SK-N-SH (cell line): ENCODE measurements at regions not wholly inside any gene's neighbourhood (a gene's known extent, or its start where the extent isn't known, plus 50 kb on each side); places are given as distances from the start of the nearest gene placed in this dataset.

Experiments
- CTCF ChIA-PET: fragments of 300-600, 350-600 bp; formaldehyde crosslinking; extraction: SDS; loops from one replicate; lab custom pipeline; 2021; lab: Yijun Ruan, JAX
- POLR2A ChIA-PET: fragments of 350-600 bp; sonication (Branson Sonifier 250); formaldehyde crosslinking; extraction: SDS; loops from one replicate; lab custom pipeline; 2020; ENCODE audit warnings: antibody characterized with exemption, inconsistent platforms; lab: Yijun Ruan, JAX
- DNase-seq: peaks from one replicate; pipeline ENCODE4 v3.0.0; 2012
- H2AFZ ChIP-seq: fragments of 200-600 bp; sonication (generic); 2 replicates; pipeline ENCODE4 v1.8.1; 2016; ENCODE audit warnings: antibody characterized with exemption, mild to moderate bottlenecking, low read depth
- H3F3A ChIP-seq: fragments of 200-600 bp; sonication (generic); replicated peaks from 2 replicates; pipeline ENCODE3; 2016; ENCODE audit warnings: antibody characterized with exemption, mild to moderate bottlenecking; ENCODE audit not compliant: insufficient read depth
- H3K27ac ChIP-seq, 2 experiments: fragments of 200-500 bp in 1 of 2; fragments of 200-600 bp in 1 of 2; sonication (Bioruptor generic) in 1 of 2; sonication (generic), shearing (Covaris generic) in 1 of 2; 2 replicates each; pipeline versions ENCODE4 v1.5.1 to v1.6.1; 2014 to 2016; ENCODE audit warnings: low read depth in 2 of 2, inconsistent platforms in 1 of 2, low read length in 1 of 2, mild to moderate bottlenecking in 1 of 2, mixed read lengths in 1 of 2
- H3K27me3 ChIP-seq: fragments of 200-600 bp; sonication (generic), shearing (Covaris generic); 2 replicates; pipeline ENCODE4 v1.6.1; 2016; ENCODE audit warnings: mixed run types; ENCODE audit not compliant: insufficient read depth
- H3K36me3 ChIP-seq, 2 experiments: fragments of 200-500 bp in 1 of 2; fragments of 200-600 bp in 1 of 2; sonication (Bioruptor generic) in 1 of 2; sonication (generic) in 1 of 2; replicated peaks in 1 of 2; 2 replicates each; pipeline versions ENCODE3 to v1.5.1; 2014 to 2016; ENCODE audit warnings: low read length in 1 of 2, mild to moderate bottlenecking in 1 of 2; ENCODE audit not compliant: insufficient read depth in 2 of 2, control insufficient read depth in 1 of 2
- H3K4me1 ChIP-seq, 2 experiments: fragments of 200-500 bp in 1 of 2; fragments of 200-600 bp in 1 of 2; sonication (Bioruptor generic) in 1 of 2; sonication (generic), shearing (Covaris generic) in 1 of 2; 2 replicates each; pipeline versions ENCODE4 v1.5.1 to v1.6.1; 2014 to 2016; ENCODE audit warnings: low read depth in 1 of 2, low read length in 1 of 2, mixed run types in 1 of 2; ENCODE audit not compliant: insufficient read depth in 2 of 2, control insufficient read depth in 1 of 2
- H3K4me2 ChIP-seq: fragments of 200-600 bp; sonication (generic), shearing (Covaris generic); 2 replicates; pipeline ENCODE4 v1.6.1; 2017; ENCODE audit warnings: mixed run types
- H3K4me3 ChIP-seq, 2 experiments: fragments of 200-500 bp in 1 of 2; fragments of 200-600 bp in 1 of 2; sonication (Bioruptor generic) in 1 of 2; sonication (generic), shearing (Covaris generic) in 1 of 2; 2 replicates each; pipeline versions ENCODE4 v1.5.1 to v1.8.1; 2014 to 2016; ENCODE audit warnings: low read depth in 2 of 2, inconsistent platforms in 1 of 2, low read length in 1 of 2, mild to moderate bottlenecking in 1 of 2, mixed read lengths in 1 of 2, moderate library complexity in 1 of 2
- H3K79me2 ChIP-seq: fragments of 200-600 bp; sonication (generic); 2 replicates; pipeline ENCODE4 v1.8.1; 2017; ENCODE audit warnings: mild to moderate bottlenecking; ENCODE audit not compliant: insufficient read depth
- H3K9ac ChIP-seq: fragments of 200-600 bp; sonication (generic); 2 replicates; pipeline ENCODE4 v1.6.1; 2017; ENCODE audit warnings: mixed run types
- H3K9me2 ChIP-seq: fragments of 200-600 bp; sonication (generic); 2 replicates; pipeline ENCODE4 v1.6.1; 2017; ENCODE audit warnings: mixed run types
- H3K9me3 ChIP-seq: fragments of 200-600 bp; sonication (generic); 2 replicates; pipeline ENCODE4 v1.6.1; 2017; ENCODE audit warnings: mixed run types, mild to moderate bottlenecking, moderate library complexity
- H4K20me1 ChIP-seq: fragments of 200-600 bp; sonication (generic); 2 replicates; pipeline ENCODE4 v1.6.1; 2017; ENCODE audit warnings: mild to moderate bottlenecking, mixed run types; ENCODE audit not compliant: insufficient read depth
- EZH2phosphoT487 ChIP-seq: fragments of 200-600 bp; sonication (generic); IDR thresholded peaks from 2 replicates; pipeline ENCODE4 v1.6.1; 2017; ENCODE audit warnings: low read depth, mixed run types, mild to moderate bottlenecking, antibody characterized with exemption, moderate library complexity, borderline replicate concordance
- GATA2 ChIP-seq: sonication (generic); formaldehyde crosslinking; IDR thresholded peaks from 2 replicates; pipeline ENCODE4 v1.5.0; 2020; ENCODE audit warnings: mild to moderate bottlenecking, missing genetic modification reagents
- MXI1 ChIP-seq: IDR thresholded peaks from 2 replicates; pipeline ENCODE4 v1.6.1; 2012; ENCODE audit warnings: mild to moderate bottlenecking, low read depth, low read length, improper control_type of control experiment
- NFIC ChIP-seq: IDR thresholded peaks from 2 replicates; pipeline ENCODE4 v1.4.0; 2012; ENCODE audit warnings: borderline replicate concordance
- POLR2AphosphoS5 ChIP-seq: IDR thresholded peaks from 2 replicates; pipeline ENCODE4 v1.6.1; 2012; ENCODE audit warnings: low read depth, low read length
- REST ChIP-seq: IDR thresholded peaks from 2 replicates; pipeline ENCODE4 v1.6.1; 2012; ENCODE audit warnings: mild to moderate bottlenecking, low read depth, low read length, moderate library complexity
- RXRA ChIP-seq: IDR thresholded peaks from 2 replicates; pipeline ENCODE4 v1.4.0; 2012; ENCODE audit warnings: low read depth, mild to moderate bottlenecking, borderline replicate concordance
- TEAD4 ChIP-seq: IDR thresholded peaks from 2 replicates; pipeline ENCODE4 v1.4.0; 2012; ENCODE audit warnings: mild to moderate bottlenecking, borderline replicate concordance; ENCODE audit not compliant: insufficient read depth
- USF1 ChIP-seq: IDR thresholded peaks from 2 replicates; pipeline ENCODE4 v1.4.0; 2012; ENCODE audit warnings: low read depth, borderline replicate concordance
- YY1 ChIP-seq: IDR thresholded peaks from 2 replicates; pipeline ENCODE4 v1.4.0; 2012; ENCODE audit warnings: low read depth, mild to moderate bottlenecking
- WGBS: methylation state at CpG from one replicate; pipeline ENCODE4 v1.1.6; 2017; ENCODE audit warnings: low lambda C conversion rate; 5-methylcytosine and 5-hydroxymethylcytosine counted together
- TF ChIP-seq, protein P1 (sequence below): IDR thresholded peaks from 2 replicates; pipeline ENCODE4 v1.4.0; 2012; ENCODE audit warnings: low read depth

- no peaks in the 10 kb centered on the region for H3F3A ChIP-seq
- ChIA-PET POLR2A (no interaction called here), CTCF (no interaction called here)
- no peaks in the 10 kb centered on the region for H4K20me1 ChIP-seq
- H3K9me2 ChIP-seq, result no peaks in the 10 kb centered on the region
- no peak overlapping the region for H3K9ac ChIP-seq
- no peak overlapping the region for H2AFZ ChIP-seq
- WGBS, result 0% methylated on average over 1 of the region's 1 CpG
- H3K27ac ChIP-seq, result no peak overlapping the region
- no peaks in the 10 kb centered on the region for H3K36me3 ChIP-seq
- DNase-seq, result no peak
- H3K27me3 ChIP-seq, result peaks cover 8% of the 10 kb centered on the region
- TF ChIP-seq USF1, result no peak
- TF ChIP-seq MXI1, result no peak
- TF ChIP-seq POLR2AphosphoS5, result no peak
- TF ChIP-seq REST, result no peak
- TF ChIP-seq GATA2, result no peak
- TF ChIP-seq YY1, result no peak
- H3K79me2 ChIP-seq, result no peaks in the 10 kb centered on the region
- no peak overlapping the region for H3K4me3 ChIP-seq
- no peaks in the 10 kb centered on the region for H3K9me3 ChIP-seq
- no peaks in the 10 kb centered on the region for H3K4me1 ChIP-seq
- no peak overlapping the region for H3K4me2 ChIP-seq
These were observed 813.8 kb downstream of the UQCRFS1 start for GRCh38 chr19:28399187-28399586.

GRCh38 chr19:28397800-28398199 is 815.2 kb downstream of the UQCRFS1 start:
- H3K27me3 ChIP-seq, result peaks cover 8% of the 10 kb centered on the region; the same call in 1 of the 2 replicates
- no peak overlapping the region for H3K4me2 ChIP-seq
- H3K27ac ChIP-seq, result no peak overlapping the region
- no peaks in the 10 kb centered on the region for H3K79me2 ChIP-seq
- no peaks in the 10 kb centered on the region for H3F3A ChIP-seq
- no peak for DNase-seq
- CTCF ChIA-PET, result no interaction called here
- no peaks in the 10 kb centered on the region for H3K36me3 ChIP-seq
- H3K9me3 ChIP-seq, result no peaks in the 10 kb centered on the region
- no peak overlapping the region for H3K9ac ChIP-seq
- no peak overlapping the region for H3K4me3 ChIP-seq
- H4K20me1 ChIP-seq, result no peaks in the 10 kb centered on the region
- no peaks in the 10 kb centered on the region for H3K4me1 ChIP-seq
- H2AFZ ChIP-seq, result no peak overlapping the region
- WGBS, result 12% methylated on average over 5 of the region's 5 CpGs
- no peak for TF ChIP-seq TEAD4
- no peak for TF ChIP-seq EZH2phosphoT487
- TF ChIP-seq RXRA, result no peak
- TF ChIP-seq, protein P1, sequence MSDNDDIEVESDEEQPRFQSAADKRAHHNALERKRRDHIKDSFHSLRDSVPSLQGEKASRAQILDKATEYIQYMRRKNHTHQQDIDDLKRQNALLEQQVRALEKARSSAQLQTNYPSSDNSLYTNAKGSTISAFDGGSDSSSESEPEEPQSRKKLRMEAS, result no peak
- TF ChIP-seq NFIC, result no peak
- H3K9me2 ChIP-seq, result no peaks in the 10 kb centered on the region
- POLR2A ChIA-PET, result no interaction called here
